Memory B cell (primary cell): ENCODE measurements at regions not wholly inside any gene's neighbourhood (a gene's known extent, or its start where the extent isn't known, plus 50 kb on each side); places are given as distances from the start of the nearest gene placed in this dataset.

ENCODE experiments used
- ATAC-seq: fragments of 150-1000 bp; cut with Tn5 transposase; 2 replicates; pipeline ENCODE4 v1.10.0; 2021; ENCODE audit warnings: low read depth, mild to moderate bottlenecking, moderate library complexity
- DNase-seq, 2 donors: peaks; one replicate each; pipeline ENCODE4 v3.0.0; 2022; ENCODE audit warnings: low spot score in 2 of 2
- H3K27ac Mint-ChIP-seq: one replicate; pipeline ENCODE4 v1.8.0; 2022; ENCODE audit warnings: mild to moderate bottlenecking, moderate library complexity, mixed read lengths
- H3K27me3 Mint-ChIP-seq: one replicate; pipeline ENCODE4 v1.8.0; 2022; ENCODE audit warnings: mixed read lengths
- H3K36me3 Mint-ChIP-seq: one replicate; pipeline ENCODE4 v1.8.0; 2022; ENCODE audit warnings: mild to moderate bottlenecking, mixed read lengths
- H3K4me1 Mint-ChIP-seq: one replicate; pipeline ENCODE4 v1.8.0; 2022; ENCODE audit warnings: mixed read lengths
- H3K4me3 Mint-ChIP-seq: one replicate; pipeline ENCODE4 v1.8.0; 2022; ENCODE audit warnings: mild to moderate bottlenecking, moderate library complexity, mixed read lengths
- H3K9me3 Mint-ChIP-seq: one replicate; pipeline ENCODE4 v1.8.0; 2022; ENCODE audit warnings: mixed read lengths

DNA sequence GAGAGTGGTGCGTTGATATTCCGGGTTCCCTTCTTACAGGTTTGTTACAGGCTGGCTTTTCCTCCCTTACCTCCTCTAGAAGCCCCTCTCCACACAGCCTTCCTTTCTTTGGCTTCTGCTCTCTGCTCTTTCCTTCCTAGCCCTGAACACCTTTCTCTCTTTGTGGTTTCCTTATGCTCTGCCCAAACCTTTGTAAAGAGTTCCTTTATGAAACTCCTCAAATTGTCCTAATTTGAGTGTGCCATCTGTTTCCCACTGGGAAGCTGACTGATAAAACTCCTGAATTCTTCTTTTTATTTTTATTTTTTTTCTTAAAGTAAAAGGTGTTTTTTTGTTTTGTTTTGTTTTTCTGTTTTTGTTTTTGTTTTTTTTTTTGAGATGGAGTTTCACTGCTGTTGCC is 60.1 kb upstream of the OTX2 start:
- no peak for DNase-seq
- H3K9me3 Mint-ChIP-seq: peaks cover 1% of the 10 kb centered on the region
- H3K36me3 Mint-ChIP-seq: no peaks in the 10 kb centered on the region
- H3K27ac Mint-ChIP-seq: no peak overlapping the region
- H3K4me1 Mint-ChIP-seq: no peaks in the 10 kb centered on the region
- no peak overlapping the region for H3K4me3 Mint-ChIP-seq
- no peak for ATAC-seq
- peaks cover 1% of the 10 kb centered on the region for H3K27me3 Mint-ChIP-seq

DNA sequence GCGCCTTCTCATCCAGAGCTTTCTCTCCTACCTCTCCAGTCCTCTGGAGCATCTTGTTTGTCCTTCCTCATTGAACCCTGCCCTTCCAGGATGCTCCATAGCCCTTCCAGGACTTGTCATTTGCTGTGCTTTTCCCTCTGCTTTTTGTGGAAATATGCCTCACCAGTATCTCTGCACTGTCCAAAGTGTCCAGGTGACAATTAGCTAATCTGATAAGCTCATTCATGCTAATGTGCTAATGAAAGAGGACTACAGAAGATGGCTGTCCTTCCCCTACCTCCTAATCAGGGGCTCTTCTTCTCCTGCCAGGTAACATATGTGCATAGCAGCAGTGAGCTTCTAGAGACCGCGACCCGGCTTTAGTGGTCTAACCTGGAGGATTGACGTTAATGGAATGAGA is 58.4 kb upstream of the OTX2 start:
- DNase-seq: no peak
- no peak for ATAC-seq
- H3K4me3 Mint-ChIP-seq: no peak overlapping the region

DNA sequence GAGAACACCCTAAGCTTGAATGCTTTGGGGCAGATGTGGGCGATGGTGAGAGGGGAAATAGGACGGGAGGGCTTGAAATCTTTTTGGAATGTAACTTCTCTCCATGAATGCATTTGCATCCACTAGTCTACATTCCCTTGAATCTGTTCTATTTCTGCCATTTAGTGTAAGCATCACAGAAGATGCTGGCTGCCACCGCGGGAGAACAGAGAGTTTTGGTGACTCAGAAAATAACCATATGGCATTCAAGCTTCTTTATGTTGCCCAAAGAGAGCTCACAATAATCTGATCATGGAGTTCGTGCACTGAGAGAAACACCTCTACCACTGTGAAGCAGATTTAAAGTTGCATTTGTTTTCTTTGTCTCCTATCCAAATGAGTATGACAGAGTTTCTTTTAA is 52.6 kb upstream of the OTX2 start:
- H3K36me3 Mint-ChIP-seq: no peaks in the 10 kb centered on the region
- no peak overlapping the region for H3K4me3 Mint-ChIP-seq
- DNase-seq: no peak
- no peaks in the 10 kb centered on the region for H3K9me3 Mint-ChIP-seq
- ATAC-seq: no peak
- H3K4me1 Mint-ChIP-seq: peaks cover 2% of the 10 kb centered on the region
- H3K27ac Mint-ChIP-seq: no peak overlapping the region
- peaks cover under 1% of the 10 kb centered on the region for H3K27me3 Mint-ChIP-seq

More for the DNA sequence above, 58.4 kb upstream of the OTX2 start:
- no peaks in the 10 kb centered on the region for H3K9me3 Mint-ChIP-seq
- no peak overlapping the region for H3K27ac Mint-ChIP-seq
- no peaks in the 10 kb centered on the region for H3K4me1 Mint-ChIP-seq
- no peaks in the 10 kb centered on the region for H3K36me3 Mint-ChIP-seq
- H3K27me3 Mint-ChIP-seq: peaks cover 1% of the 10 kb centered on the region

DNA sequence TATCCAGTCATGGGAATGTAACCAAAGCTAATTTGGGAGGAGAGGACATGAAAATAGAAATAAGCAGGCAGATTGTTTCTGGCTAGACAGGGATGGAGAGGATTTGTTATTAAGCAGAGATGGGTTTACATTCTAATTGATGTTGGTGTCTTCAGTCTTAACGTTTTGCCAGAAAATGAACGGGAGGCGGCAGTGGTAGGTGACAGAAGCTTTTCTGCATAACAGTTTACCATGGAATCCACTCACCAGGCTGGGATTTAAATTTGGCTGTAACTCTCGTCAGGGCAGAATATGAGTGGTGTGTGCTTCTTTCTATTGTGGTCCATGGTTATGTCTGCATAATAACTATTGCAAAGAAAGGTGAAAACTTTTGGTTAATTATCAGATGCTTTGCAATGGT is 50.2 kb upstream of the OTX2 start:
- H3K4me3 Mint-ChIP-seq: no peak overlapping the region
- H3K27ac Mint-ChIP-seq: no peak overlapping the region
- H3K4me1 Mint-ChIP-seq: peaks cover 9% of the 10 kb centered on the region
- H3K36me3 Mint-ChIP-seq: no peaks in the 10 kb centered on the region
- no peaks in the 10 kb centered on the region for H3K9me3 Mint-ChIP-seq
- no peak for DNase-seq
- ATAC-seq: no peak
- peaks cover 11% of the 10 kb centered on the region for H3K27me3 Mint-ChIP-seq
